ENCODE measurements at regions not wholly inside any gene's neighbourhood (a gene's known extent, or its start where the extent isn't known, plus 50 kb on each side); places are given as distances from the start of the nearest gene placed in this dataset.

- DNase-seq: no peak
Observed at GRCh38 chr18:78772360-78773302, 207.0 kb upstream of the SALL3 start.

- no peak for DNase-seq
Observed at GRCh38 chr18:78773303-78773755, 206.3 kb upstream of the SALL3 start.

- DNase-seq: no peak
Observed at GRCh38 chr18:78773819-78774218, 205.8 kb upstream of the SALL3 start.

GRCh38 chr18:78774741-78775141 lies 204.9 kb upstream of the SALL3 start:
- DNase-seq: no peak

- no peak for DNase-seq
Observed at GRCh38 chr18:78776151-78776550, 203.5 kb upstream of the SALL3 start.

- no peak for DNase-seq
Observed at GRCh38 chr18:78776706-78777285, 202.8 kb upstream of the SALL3 start.

GRCh38 chr18:78777992-78778391 lies 201.6 kb upstream of the SALL3 start:
- no peak for DNase-seq

GRCh38 chr18:78778651-78779050 lies 201.0 kb upstream of the SALL3 start:
- DNase-seq: no peak

- no peak for DNase-seq
Observed at GRCh38 chr18:78779996-78780718, 199.5 kb upstream of the SALL3 start.

- no peak for DNase-seq
Observed at GRCh38 chr18:78780719-78781600, 198.7 kb upstream of the SALL3 start.

- no peak for DNase-seq
Observed at GRCh38 chr18:78781601-78781960, 198.0 kb upstream of the SALL3 start.

GRCh38 chr18:78782951-78783563 lies 196.6 kb upstream of the SALL3 start:
- DNase-seq: no peak

GRCh38 chr18:78783564-78783960 lies 196.1 kb upstream of the SALL3 start:
- DNase-seq: no peak

- no peak for DNase-seq
Observed at GRCh38 chr18:78784861-78785260, 194.8 kb upstream of the SALL3 start.

GRCh38 chr18:78785706-78786105 lies 193.9 kb upstream of the SALL3 start:
- no peak for DNase-seq

GRCh38 chr18:78786776-78787175 lies 192.8 kb upstream of the SALL3 start:
- DNase-seq: no peak

GRCh38 chr18:78787751-78788150 lies 191.9 kb upstream of the SALL3 start:
- no peak for DNase-seq

- no peak for DNase-seq
Observed at GRCh38 chr18:78788161-78788560, 191.5 kb upstream of the SALL3 start.

GRCh38 chr18:78789850-78790249 lies 189.8 kb upstream of the SALL3 start:
- DNase-seq: no peak

GRCh38 chr18:78790511-78790910 lies 189.1 kb upstream of the SALL3 start:
- no peak for DNase-seq

- no peak for DNase-seq
Observed at GRCh38 chr18:78790960-78791359, 188.7 kb upstream of the SALL3 start.

- DNase-seq: no peak
Observed at GRCh38 chr18:78792094-78792493, 187.5 kb upstream of the SALL3 start.

Measured in SHP77 treated with DMSO at 0.1 percent for 48 hours (cell line).